Hepatic stellate cell (primary cell): ENCODE measurements at regions not wholly inside any gene's neighbourhood (a gene's known extent, or its start where the extent isn't known, plus 50 kb on each side); places are given as distances from the start of the nearest gene placed in this dataset.

Experiments
- DNase-seq: peaks from one replicate; pipeline ENCODE4 v3.0.0; 2011; ENCODE audit warnings: low spot score

- DNase-seq, result no peak
Observed at GRCh38 chr5:2912741-2913140, 161.3 kb upstream of the IRX2 start.

GRCh38 chr5:2910401-2911175 lies 159.1 kb upstream of the IRX2 start:
- DNase-seq, result no peak

- no peak for DNase-seq
Observed at GRCh38 chr5:2909035-2909434, 157.6 kb upstream of the IRX2 start.

GRCh38 chr5:2908086-2908485 lies 156.6 kb upstream of the IRX2 start:
- no peak for DNase-seq

GRCh38 chr5:2906302-2907090 lies 155.0 kb upstream of the IRX2 start:
- no peak for DNase-seq

- DNase-seq, result no peak
Observed at GRCh38 chr5:2905741-2906140, 154.3 kb upstream of the IRX2 start.

- DNase-seq, result no peak
Observed at GRCh38 chr5:2904956-2905355, 153.5 kb upstream of the IRX2 start.

- DNase-seq, result no peak
Observed at GRCh38 chr5:2904399-2904798, 152.9 kb upstream of the IRX2 start.

GRCh38 chr5:2903451-2904395 lies 152.2 kb upstream of the IRX2 start:
- no peak for DNase-seq

GRCh38 chr5:2902742-2903297 lies 151.3 kb upstream of the IRX2 start:
- no peak for DNase-seq

GRCh38 chr5:2902186-2902585 lies 150.7 kb upstream of the IRX2 start:
- no peak for DNase-seq

- no peak for DNase-seq
Observed at GRCh38 chr5:2901511-2901910, 150.0 kb upstream of the IRX2 start.

- DNase-seq, result no peak
Observed at GRCh38 chr5:2901096-2901495, 149.6 kb upstream of the IRX2 start.

- no peak for DNase-seq
Observed at GRCh38 chr5:2900360-2900759, 148.9 kb upstream of the IRX2 start.

- no peak for DNase-seq
Observed at GRCh38 chr5:2899311-2899710, 147.8 kb upstream of the IRX2 start.

- no peak for DNase-seq
Observed at GRCh38 chr5:2898661-2899060, 147.2 kb upstream of the IRX2 start.

- no peak for DNase-seq
Observed at GRCh38 chr5:2897276-2897961, 145.9 kb upstream of the IRX2 start.

GRCh38 chr5:2896371-2897275 lies 145.1 kb upstream of the IRX2 start:
- no peak for DNase-seq

- DNase-seq, result no peak
Observed at GRCh38 chr5:2895876-2896275, 144.4 kb upstream of the IRX2 start.

- no peak for DNase-seq
Observed at GRCh38 chr5:2895196-2895595, 143.7 kb upstream of the IRX2 start.
